GM18520 (cell line): ENCODE measurements at regions not wholly inside any gene's neighbourhood (a gene's known extent, or its start where the extent isn't known, plus 50 kb on each side); places are given as distances from the start of the nearest gene placed in this dataset.
A peak's percentile ranks its signal among the peaks of the same experiment; 100 is the strongest.

Source experiments
- ATAC-seq: cut with Tn5 transposase; IDR thresholded peaks from one replicate; pipeline ENCODE4 v1.9.1; 2021; ENCODE audit not compliant: unreplicated experiment

DNA sequence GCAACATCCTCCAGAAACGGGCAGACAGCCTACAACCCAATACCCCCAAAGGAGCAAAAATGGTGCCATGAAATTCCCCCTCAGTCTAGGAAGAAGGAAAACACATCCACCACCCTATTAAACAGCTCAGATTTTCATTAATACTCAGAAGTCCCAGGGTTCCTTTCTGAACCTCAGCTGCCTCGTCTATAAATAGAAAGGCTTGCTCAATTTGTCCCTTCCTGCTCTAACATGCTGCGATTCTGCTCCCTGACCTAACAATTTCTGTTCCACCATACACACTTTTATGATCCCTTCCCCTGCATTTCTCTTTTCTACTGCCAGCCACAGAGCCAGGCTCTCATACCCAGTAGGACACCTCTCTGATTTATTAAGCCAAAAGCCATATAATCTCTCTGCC lies 68.1 kb downstream of the MTERF1 start:
- ATAC-seq: no peak

DNA sequence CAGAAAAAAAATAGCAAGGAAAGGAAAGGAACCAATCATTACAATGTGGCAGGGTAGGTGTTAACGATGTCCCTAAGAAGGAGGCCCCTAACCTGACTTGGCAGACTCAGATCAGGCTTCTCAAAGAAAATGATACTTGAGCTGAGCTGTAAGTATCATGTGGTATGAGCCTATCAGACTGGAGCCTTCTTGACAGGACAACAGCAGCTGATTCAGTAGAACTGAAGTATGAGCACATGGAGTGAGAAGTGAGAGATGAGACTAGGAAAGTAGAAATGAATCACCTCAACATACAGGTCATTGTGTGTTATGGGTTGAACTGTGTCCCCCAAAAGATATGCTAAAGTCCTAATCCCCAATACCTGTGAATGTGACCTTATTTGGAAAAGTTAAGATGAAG lies 66.3 kb downstream of the MTERF1 start:
- ATAC-seq: peak; percentile 66
